ENCODE measurements at regions not wholly inside any gene's neighbourhood (a gene's known extent, or its start where the extent isn't known, plus 50 kb on each side); places are given as distances from the start of the nearest gene placed in this dataset.

GRCh38 chr3:90005281-90005847, 897.9 kb downstream of the EPHA3 start:
- TF ChIP-seq CTCF (IDR thresholded peaks at IDR 0.05), result no peak
- no peak for TF ChIP-seq POLR2A (IDR thresholded peaks at IDR 0.05)
